H1 (cell line): ENCODE measurements at regions not wholly inside any gene's neighbourhood (a gene's known extent, or its start where the extent isn't known, plus 50 kb on each side); places are given as distances from the start of the nearest gene placed in this dataset.

Experiments used
- CBX5 ChIP-seq: fragments of 300-800, 300-1000 bp; sonication (generic); IDR thresholded peaks from 2 replicates; pipeline ENCODE4 v1.7.1; 2016; ENCODE audit warnings: antibody characterized with exemption, low read length, low read depth
- CTCF ChIP-seq, 3 experiments: IDR thresholded peaks; 1 replicate in 2 of 3; 2 replicates in 1 of 3; pipeline versions ENCODE4 v1.5.1 to v1.6.1; 2011; ENCODE audit warnings: low read length in 3 of 3, mild to moderate bottlenecking in 3 of 3, inconsistent platforms in 2 of 3, low read depth in 1 of 3, moderate library complexity in 1 of 3; ENCODE audit not compliant: insufficient read depth in 1 of 3; ENCODE audit errors: control extremely low read depth in 1 of 3
- MAX ChIP-seq: IDR thresholded peaks from 2 replicates; pipeline ENCODE4 v1.6.1; 2012; ENCODE audit warnings: inconsistent platforms
- SAP30 ChIP-seq: fragments of 300-600 bp; sonication (generic); IDR thresholded peaks from 2 replicates; pipeline ENCODE4 v1.7.1; 2012; ENCODE audit warnings: low read length, moderate library complexity, mild to moderate bottlenecking, inconsistent platforms; ENCODE audit not compliant: insufficient read depth, insufficient replicate concordance
- TBP ChIP-seq: IDR thresholded peaks from 2 replicates; pipeline ENCODE4 v1.6.1; 2011; ENCODE audit warnings: low read depth, low read length, improper control_type of control experiment

DNA sequence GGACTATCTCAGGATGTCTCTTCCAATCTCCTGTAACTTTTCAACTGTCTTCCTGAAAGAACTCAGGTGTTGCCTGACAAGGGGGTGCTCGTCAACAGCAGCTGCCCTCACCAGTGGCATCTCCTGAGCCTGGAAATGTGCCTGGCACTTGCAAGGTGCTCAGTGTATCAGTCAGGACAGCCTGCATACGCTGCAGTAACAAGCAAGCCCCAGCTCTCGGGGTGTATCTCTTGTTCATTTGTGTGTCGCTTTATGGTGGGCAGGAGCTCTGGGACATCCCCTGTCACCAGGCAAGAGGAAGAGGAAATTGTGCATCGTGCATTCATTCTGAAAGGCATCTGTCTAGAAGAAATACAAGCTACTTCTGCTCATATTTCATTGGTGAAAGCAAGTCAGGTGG is 263.1 kb downstream of the DCDC2C start (continued):
- no peak for TF ChIP-seq TBP
- TF ChIP-seq CTCF (IDR thresholded peaks at IDR 0.05; ENCODE audit: control extremely low read depth in 1 of 3, insufficient read depth in 1 of 3, low read depth in 1 of 3, low read length in 3 of 3), result no peak
- TF ChIP-seq SAP30, result no peak
- no peak for TF ChIP-seq CBX5
- TF ChIP-seq MAX, result no peak
